GM18508 (cell line): ENCODE measurements at regions not wholly inside any gene's neighbourhood (a gene's known extent, or its start where the extent isn't known, plus 50 kb on each side); places are given as distances from the start of the nearest gene placed in this dataset.
"Not testable (repeated sequence)": the region's sequence is repeated elsewhere in the genome, so short reads cannot be mapped to it uniquely, and the experiment has no call there.

Experiments used
- ATAC-seq: cut with Tn5 transposase; IDR thresholded peaks from one replicate; pipeline ENCODE4 v1.9.1; 2021; ENCODE audit warnings: moderate number of reproducible peaks; ENCODE audit not compliant: insufficient read depth, unreplicated experiment

DNA sequence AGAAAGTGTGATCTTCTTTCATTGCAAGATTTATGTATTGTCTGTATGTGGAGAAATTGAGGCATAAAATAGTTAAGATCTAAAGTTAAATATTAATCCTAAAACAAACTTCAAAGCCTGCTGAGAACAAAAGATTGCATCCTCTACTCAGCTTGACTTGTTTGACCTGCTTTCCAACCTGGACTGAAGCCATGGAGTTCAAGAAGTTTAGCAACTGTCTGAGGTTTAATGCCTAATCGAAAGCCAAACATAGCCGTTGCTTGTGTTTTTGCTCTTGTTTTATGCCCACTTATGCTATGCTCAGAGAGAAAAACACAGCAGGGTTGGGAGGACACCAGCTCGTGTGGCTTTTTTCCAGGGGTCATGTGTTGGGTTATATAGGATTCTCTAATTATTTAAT is 135.6 kb downstream of the NUFIP1 start:
- no peak for ATAC-seq

DNA sequence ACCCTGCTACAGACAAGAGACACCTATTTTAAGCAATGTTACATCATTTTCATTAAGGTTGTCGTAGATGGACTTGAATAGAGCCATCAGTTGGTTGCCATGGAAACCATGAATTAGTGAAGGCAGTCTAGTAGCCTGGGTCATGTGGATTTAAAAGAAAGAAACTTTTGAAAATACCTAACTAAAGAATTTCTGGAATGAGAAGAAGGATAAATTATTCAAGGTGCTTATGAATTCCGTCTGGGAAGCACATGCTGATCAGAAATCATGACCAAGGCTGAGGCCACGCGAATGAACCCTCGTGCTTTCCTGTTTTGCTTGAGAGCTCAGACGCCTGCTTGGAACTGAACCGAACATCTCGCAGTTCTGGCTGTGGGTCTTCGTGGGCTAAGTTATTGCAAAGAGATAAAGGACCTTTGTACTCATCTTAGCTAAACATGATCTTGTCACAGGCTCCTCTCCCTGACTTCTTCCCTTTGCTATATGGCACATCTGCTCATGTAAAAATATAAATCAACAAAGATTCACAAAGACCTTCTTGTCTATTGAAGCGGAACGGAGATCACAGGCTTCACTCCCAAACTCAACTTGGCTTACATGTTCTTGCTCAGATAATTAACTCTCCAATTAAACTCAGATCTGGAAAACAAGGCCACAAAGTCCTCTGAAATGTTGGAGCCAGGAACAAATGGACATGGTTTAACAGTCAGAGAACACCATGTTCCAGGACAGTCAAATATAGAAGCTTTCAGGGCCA is 140.2 kb downstream of the NUFIP1 start:
- ATAC-seq, result no peak

DNA sequence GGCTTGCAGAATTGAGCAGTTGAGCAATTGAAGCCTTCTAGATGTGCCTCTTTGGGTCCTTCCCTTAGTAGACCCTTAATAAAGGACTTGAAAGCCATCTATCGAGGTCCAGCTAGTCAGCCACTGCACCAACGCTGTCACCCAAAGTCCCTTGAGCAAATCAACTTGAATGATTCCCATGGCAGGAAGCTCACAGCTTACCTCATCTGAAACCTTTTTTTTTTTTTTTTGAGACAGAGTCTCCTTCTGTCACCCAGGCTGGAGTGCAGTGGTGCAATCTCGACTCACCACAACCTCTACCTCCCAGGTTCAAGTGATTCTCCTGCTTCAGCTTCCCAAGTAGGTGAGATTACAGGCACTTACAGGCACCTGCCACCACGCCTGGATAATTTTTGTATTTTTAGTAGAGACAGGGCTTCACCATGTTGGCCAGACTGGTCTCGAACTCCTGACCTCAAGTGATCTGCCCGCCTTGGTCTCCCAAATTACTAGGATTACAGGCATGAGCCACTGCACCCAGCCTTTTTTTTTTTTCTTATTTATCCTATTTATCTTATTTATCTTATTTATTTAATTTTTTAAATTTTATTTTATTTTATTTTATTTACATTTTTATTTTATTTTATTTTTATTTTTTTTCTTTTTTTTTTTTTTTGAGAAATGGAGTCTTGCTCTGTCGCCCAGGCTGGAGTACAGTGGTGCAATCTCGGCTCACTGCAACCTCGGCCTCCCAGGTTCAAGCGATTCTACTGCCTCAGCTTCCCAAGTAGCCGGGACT is 143.8 kb downstream of the NUFIP1 start:
- ATAC-seq, result not testable (repeated sequence)

DNA sequence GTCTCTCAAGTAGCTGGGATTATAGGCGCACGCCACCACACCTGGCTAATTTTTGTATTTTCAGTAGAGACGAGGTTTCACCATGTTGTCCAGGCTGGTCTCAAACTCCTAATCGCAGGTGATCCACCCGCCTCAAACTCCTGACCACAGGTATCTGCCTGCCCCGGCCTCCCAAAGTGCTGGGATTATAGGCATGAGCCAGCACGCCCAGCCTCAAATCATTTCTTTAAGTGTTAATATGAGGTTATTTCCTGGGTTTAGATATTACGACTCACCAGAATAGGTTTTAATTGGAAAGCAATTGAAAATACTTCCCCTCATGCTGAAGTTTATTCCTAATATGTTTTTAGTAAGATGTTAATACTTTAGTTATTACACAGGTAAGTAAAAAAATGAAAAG is 144.5 kb downstream of the NUFIP1 start:
- no peak for ATAC-seq

DNA sequence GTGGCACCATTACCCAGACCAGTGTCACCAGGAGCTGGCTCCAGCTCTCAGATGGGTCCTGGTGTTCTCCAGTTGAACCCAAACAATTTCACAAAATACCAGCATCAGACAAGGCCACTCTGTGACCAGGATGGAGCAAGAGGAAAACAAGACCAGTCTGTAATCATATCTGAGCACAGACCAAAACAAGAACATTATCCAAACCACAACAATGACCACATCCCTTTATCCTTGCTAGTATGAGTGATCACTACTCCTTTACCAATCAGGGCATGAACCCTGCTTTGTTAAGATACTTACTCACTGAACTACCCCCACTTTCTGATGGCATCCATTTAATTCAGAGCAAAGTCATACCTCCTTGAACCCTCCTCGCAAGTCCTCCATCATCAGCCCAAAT is 145.9 kb downstream of the NUFIP1 start:
- no peak for ATAC-seq

DNA sequence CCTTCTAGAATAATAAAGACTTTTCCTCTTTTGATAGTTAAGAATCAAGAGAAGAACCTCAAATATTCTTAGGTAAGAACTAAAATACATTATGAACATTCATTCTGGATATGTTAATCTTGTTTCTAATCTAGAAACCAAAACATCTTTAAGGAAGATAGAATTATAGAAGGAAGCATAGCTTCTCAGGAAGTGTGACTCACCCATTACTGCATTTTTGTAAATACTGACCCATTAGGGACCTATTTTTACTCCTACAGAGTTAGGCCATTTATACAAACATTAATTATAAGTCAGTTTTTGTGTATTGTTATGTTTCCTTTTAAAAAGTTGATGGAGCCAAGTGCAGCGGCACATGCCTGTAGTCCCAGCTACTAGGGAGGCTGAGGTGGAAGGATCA is 147.1 kb downstream of the NUFIP1 start:
- ATAC-seq, result no peak

DNA sequence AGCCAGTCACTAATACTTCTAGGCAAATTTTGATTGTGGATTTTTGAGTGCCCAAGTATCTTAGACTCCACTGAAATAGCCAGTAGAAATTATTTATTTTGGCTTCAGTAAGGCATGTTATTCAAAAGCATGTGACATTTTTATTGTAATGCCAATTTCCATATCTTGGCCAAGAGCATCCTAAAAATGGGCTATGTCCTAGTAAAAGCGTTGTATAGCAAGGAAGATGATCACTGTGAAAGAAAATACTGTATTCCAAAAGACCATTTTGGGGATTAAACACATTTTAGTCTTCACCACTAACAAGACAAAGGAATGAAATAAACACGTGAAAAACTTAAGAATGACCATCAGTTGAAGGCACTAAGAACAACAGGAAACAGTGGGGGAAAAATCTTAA is 149.1 kb downstream of the NUFIP1 start:
- ATAC-seq, result no peak

DNA sequence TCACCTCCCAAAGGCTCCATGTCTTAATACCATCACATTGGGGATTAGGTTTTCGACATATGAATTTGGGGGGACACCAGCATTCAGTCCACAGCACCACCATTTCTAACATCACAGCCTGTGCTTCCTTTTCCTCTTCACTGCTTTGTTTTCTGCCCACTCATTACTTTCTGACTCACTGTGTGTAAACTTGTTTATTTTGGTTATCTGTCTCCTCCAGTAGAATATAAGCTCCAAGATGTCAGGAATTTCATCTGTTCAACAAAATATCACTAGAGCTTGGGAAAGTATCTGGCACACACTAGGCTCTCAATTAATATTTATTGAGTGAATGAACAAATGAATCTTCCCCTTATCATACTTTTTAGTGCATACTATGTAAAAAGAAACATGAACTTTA is 152.0 kb downstream of the NUFIP1 start:
- ATAC-seq, result no peak

DNA sequence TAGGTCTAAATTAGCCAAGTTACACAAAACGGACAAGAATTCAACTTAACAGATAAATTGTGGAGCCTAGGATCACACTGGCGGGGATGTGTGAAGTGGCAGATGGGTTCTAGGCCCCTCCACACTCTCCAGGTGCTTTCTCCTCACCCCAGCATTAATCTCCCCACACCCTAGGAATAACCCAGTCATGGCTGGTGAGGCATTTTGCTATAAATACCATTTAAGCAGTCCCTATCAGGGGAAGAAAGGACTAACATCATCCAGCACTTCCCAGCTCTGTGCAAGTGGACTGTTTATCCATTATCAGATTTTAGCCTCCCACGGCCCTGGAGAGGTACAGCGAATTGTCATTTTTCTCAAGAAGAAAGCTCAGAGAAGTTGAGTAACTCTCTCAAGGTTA is 154.9 kb downstream of the NUFIP1 start:
- no peak for ATAC-seq

DNA sequence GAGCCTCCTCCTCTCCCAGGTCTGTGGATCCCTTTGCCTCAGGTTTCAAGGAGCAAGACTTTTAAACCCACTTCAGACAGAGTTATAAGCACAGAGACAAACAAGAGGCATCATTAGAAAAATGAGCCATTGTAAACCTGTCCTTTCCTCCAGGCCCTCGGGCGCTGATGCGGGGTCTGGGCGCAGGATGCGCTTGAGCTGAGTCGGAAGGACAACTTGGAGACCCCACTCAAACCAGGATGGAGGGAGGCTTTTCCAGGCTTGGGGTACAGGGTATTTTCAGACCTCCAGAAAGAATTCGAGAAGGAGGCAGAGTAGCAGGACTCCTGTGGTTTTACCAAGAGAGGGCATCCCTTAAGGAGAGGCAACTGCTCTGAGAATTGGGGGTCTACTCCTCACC is 155.6 kb downstream of the NUFIP1 start:
- ATAC-seq, result no peak

DNA sequence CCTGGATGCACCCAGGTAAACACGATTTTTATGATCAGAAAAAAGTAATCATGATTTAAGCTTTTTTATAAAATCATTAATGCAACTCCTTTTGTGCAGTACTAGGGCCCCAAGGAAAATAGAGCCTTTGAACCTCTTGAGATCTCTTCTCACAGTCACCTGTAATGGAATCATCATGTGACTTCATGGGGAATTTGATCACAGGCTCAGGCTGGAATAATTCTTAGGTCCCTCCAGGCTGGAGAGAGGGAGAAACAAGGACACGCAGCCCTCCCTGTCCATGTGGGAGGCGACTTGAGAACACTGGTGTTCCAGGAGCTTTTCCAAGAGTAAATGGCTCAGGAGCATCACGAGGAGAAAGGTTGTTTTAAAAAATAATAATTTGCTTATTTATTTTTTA is 156.1 kb downstream of the NUFIP1 start:
- no peak for ATAC-seq

DNA sequence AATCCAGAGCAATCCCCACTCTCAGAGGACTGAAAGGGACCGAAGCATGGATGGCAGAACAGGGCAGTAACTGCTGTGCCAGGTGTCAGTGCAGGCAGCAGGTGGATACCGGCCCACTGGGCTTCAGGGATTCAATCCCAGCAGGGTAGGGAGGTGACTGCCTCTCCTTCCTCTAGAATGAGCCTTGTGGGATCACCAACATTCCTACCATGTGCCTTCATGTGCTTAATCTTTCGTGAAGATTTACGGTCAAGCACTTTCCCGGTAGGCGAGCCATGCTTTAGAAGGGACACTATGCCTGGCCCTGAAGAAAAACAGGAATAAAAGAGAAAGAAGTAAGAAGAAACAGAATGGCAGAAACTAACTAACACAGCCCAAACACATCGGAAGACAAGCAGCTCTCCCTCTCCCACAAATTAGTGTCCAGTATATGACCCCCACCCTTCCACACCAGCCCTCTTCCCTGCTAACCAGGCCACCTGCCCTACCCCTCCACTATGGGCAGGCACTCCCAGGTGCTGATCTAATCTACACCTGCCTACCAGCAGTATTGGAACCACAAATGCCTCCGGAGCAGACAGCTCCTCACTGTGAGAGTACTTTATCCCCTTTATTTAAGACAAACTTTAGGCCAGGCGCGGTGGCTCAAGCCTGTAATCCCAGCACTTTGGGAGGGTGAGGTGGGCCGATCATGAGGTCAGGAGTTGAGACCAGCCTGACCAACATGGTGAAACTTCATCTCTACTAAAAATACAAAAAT is 162.5 kb downstream of the NUFIP1 start:
- no peak for ATAC-seq

DNA sequence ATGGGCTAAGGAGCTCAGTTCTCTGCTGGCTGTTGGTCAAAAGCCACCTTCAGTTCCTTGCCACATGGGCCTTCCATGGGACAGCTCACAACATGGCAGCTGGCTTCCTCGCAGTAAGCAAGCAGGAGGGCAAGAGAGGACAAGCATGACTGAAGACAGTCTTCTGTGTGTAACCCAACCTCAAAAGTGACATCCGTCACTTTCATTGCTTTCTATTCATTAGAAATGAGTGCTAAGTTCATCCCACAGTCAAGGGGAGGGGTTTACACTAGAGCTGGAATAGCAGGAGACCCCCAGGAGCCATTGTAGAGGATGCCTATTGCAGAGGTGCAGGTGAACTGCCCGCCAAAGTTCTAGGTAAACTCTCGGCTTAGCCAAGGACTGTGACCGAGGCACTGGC is 163.3 kb downstream of the NUFIP1 start:
- no peak for ATAC-seq

DNA sequence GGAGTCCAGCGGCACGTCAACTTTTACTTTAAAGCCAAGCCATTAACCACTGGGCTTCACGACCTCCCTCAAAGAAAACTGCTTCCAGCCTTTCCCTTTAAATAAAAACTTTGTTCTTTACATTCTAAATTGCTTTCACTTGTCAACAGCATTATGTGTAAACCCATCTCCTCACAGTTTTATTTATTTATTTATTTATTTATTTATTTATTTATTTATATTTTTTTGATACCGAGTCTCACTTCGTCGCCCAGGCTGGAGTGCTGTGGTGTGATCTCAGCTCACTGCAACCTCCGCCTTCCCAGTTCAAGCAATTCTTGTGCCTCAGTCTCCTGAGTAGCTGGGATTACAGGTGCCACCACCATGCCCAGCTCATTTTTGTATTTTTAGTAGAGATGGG is 165.7 kb downstream of the NUFIP1 start:
- ATAC-seq, result not testable (repeated sequence)

DNA sequence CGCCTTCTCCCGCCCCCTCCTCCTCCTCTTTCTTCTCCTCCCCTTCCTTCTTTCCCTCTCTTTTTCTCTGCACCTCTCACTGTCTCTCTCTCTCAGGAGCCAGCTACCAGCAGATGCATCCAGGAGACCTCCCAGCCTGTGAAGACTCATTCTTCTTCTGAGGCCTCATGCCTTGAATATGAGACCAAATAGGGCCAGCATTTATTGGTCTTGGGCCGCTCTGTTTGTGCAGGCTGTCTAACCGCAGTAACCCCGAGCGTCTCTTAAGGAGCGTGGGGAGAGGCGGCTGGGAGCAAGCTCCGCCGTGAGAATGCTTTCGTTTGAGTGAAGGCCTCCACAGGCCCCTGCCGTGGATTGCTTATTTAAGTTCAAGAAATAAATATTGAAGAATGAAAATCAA is 167.0 kb downstream of the NUFIP1 start:
- no peak for ATAC-seq

DNA sequence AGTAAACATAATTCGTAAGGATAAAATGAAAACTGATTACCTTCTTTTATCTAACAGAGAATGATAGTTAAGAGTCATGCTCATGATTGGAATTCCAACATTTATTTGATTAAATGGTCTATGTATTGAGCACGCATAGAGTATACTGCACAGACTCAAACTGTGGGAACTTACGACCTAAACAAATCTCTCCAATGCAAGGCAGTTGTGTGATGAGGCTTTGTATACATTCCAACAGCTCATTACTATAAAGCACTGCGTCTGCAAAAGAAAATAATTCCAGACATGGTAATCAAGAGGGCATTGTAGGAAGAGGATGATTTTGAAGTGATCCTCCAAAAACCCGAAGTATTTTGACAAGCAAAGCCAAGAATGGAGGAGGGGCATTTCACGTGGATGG is 169.5 kb downstream of the NUFIP1 start:
- ATAC-seq, result no peak

DNA sequence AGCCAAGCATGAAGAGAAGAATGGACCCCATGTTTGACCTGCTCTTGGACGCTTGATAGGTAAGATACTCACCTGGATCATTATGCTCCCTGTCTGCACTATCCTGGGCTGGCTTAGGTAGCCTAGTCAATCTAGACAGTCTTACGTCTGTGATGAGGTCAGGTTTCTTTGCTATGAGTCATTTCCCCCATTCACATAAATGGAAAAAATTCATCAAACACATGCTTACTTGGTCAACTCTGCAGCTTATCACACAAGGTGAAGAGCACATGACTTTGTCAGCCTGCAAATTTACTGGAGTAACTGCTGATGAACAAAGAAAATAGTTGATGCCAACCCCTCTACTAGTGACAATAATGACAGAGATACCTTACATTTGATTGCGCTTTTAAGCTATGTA is 170.0 kb downstream of the NUFIP1 start:
- no peak for ATAC-seq

DNA sequence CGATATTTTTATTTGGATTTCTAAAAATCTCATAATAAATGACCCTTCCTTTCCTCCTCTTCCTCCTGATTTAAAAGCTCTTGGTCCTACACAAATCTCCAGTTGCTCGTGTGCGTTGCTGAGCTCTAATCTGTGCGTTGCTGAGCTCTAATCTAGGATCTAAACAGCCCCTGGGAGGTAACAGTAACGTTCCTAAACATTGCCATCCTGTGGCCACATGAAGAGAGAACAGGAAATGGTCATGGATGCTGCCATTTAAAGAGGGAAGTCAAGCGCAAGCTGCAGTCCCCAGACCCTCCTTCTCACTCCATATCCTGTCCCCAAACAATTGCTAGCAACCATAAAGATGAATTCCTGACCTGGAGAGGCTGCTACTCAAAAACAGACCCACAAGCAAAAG is 170.8 kb downstream of the NUFIP1 start:
- no peak for ATAC-seq

DNA sequence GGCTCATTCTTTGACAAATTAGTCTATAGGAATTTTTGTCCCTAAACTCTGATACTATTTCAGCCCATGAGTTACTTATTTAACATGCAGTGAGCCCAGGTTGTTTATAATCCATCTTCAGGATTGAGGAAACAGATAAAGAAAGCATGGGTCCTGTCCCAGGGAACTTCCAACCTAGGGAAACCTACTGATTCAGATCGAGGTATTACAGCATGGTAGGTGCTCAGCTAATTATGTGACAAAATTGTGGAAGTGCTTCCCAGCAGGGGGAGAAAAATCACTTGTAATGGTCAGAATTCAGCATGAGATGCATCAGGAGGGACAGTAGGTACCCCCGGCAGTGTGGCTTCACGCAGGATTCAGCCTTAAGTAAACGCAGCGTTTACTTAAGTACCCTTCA is 171.3 kb downstream of the NUFIP1 start:
- ATAC-seq, result no peak

DNA sequence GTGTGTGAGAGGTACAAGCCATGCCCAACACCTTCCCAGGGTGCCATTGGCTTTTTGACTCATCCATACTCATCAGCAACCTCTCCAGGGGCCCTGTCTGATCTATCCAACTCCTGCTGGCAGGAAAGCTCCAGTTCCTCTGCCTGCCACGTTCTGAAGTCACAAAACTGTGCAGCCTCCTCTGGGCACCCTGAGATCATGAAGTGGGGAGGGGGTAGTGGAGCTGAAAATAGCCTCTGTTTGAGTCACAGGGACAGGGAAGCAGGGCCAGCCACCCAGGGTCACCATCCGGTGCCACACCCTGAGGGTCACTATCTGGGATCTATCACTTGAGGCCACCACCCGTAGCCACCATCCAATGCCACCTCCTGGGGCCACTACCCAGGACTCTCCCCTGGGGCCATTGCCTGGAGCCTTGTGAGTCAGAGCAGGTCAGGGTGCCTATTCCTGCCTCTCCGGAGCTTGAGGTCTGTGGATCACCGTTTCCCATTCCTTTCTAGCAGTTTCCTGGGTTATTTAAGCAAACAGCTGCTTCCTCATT is 172.1 kb downstream of the NUFIP1 start:
- ATAC-seq, result no peak

DNA sequence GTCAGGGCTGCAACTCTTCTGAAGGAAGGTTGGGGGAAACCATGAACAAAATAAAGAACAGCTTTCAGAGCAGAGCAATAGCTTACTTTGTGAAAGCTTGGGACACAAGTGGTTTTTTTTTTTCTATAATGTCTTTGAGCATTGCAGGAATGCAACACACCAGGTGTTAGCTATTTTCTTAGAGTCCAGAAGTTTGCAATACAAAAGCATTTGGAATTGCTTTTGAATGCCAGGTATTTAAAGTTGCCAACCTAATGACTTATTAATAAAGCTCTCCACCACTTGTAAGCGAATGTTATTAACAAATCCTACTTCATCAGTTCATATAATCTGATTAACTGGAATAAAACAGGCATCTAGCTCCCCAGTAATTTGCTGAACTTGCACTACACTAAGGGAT is 172.6 kb downstream of the NUFIP1 start:
- no peak for ATAC-seq
